Lower leg skin (tissue), 4 donors: ENCODE measurements at regions not wholly inside any gene's neighbourhood (a gene's known extent, or its start where the extent isn't known, plus 50 kb on each side); places are given as distances from the start of the nearest gene placed in this dataset.

Experiments
- DNase-seq, 2 donors: peaks; one replicate each; pipeline ENCODE4 v3.0.0-alpha.2; 2019; ENCODE audit warnings: low spot score in 2 of 2
- H3K4me3 ChIP-seq: fragments of 200-600 bp; sonication (generic); 2 replicates; pipeline ENCODE4 v1.5.1; 2017; ENCODE audit warnings: mild to moderate bottlenecking, low read depth; ENCODE audit not compliant: poor library complexity, severe bottlenecking
- POLR2A ChIP-seq, 2 donors: fragments of 450-650 bp; IDR thresholded peaks; one replicate each; pipeline ENCODE4 v1.6.1; 2016 to 2017; ENCODE audit warnings: antibody characterized with exemption in 2 of 2, mild to moderate bottlenecking in 1 of 2, moderate library complexity in 1 of 2
- WGBS, 2 donors: methylation state at CpG; one replicate each; pipeline ENCODE4 v1.1.5; 2018; 5-methylcytosine and 5-hydroxymethylcytosine counted together
- intact Hi-C: fragments of 100-400 bp; cut with DNase I; formaldehyde crosslinking; loops from one replicate; pipeline ENCODE4 v1.15.0; 2023; ENCODE audit warnings: low total_unique reads
- TF ChIP-seq, protein P1 (sequence below), 3 donors: fragments of 450-650 bp; IDR thresholded peaks; one replicate each; pipeline ENCODE4 v1.5.1; 2016; ENCODE audit warnings: antibody characterized with exemption in 3 of 3, mild to moderate bottlenecking in 3 of 3, moderate library complexity in 2 of 3

DNA sequence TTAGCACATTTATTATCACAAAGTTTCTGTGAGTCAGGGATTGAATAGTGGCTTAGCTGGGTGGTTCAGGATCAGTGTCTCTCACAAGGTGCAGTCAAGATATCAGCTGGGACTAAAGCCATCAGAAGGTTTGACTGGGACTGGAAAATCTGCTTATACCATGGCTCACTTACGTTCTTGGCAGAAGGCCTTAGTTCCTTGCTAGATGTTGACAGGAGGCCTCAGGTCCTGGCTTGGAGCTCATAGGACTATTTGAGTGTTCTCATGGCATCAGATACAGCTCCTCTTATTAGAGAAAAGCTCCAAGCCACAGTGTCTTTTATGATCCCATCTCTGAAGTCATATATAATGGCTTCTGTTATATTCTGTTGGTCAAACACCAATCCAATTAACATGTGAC lies 127.3 kb downstream of the SLC6A15 start:
- intact Hi-C loops, result no loop called here

DNA sequence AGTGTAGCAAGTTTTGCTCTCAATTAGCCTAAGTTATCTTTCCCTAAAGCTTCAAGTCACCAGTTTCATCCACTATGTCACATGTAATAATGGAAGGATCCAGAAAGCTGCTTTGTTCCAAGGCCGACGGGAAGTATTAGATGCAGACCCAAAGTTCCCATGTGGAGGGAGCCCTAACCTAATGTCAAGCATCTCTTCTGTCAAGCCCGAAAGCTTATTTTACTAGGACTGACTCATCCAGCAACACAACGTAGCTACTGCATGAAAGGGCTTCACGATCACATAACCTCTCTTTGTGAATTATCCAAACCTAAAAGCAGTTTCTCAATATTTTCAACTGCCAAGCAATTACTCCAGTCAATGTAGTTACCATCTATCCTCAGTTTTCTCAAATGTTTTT lies 133.4 kb downstream of the SLC6A15 start:
- no peak overlapping the region for H3K4me3 ChIP-seq
- intact Hi-C loops, result no loop called here
- TF ChIP-seq, protein P1, sequence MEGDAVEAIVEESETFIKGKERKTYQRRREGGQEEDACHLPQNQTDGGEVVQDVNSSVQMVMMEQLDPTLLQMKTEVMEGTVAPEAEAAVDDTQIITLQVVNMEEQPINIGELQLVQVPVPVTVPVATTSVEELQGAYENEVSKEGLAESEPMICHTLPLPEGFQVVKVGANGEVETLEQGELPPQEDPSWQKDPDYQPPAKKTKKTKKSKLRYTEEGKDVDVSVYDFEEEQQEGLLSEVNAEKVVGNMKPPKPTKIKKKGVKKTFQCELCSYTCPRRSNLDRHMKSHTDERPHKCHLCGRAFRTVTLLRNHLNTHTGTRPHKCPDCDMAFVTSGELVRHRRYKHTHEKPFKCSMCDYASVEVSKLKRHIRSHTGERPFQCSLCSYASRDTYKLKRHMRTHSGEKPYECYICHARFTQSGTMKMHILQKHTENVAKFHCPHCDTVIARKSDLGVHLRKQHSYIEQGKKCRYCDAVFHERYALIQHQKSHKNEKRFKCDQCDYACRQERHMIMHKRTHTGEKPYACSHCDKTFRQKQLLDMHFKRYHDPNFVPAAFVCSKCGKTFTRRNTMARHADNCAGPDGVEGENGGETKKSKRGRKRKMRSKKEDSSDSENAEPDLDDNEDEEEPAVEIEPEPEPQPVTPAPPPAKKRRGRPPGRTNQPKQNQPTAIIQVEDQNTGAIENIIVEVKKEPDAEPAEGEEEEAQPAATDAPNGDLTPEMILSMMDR (IDR thresholded peaks at IDR 0.05), result no peak
- TF ChIP-seq POLR2A (IDR thresholded peaks at IDR 0.05), result no peak
- DNase-seq, result no peak
- 88 to 92% methylated on average over 5 of the region's 5 CpGs for WGBS, 2 donors

More for the DNA sequence above, 127.3 kb downstream of the SLC6A15 start:
- WGBS, 2 donors, result 55 to 79% methylated on average over 1 of the region's 1 CpG
- no peak for DNase-seq
- no peak for TF ChIP-seq POLR2A (IDR thresholded peaks at IDR 0.05)
- TF ChIP-seq, protein P1 (IDR thresholded peaks at IDR 0.05), result no peak
- H3K4me3 ChIP-seq, result no peak overlapping the region

DNA sequence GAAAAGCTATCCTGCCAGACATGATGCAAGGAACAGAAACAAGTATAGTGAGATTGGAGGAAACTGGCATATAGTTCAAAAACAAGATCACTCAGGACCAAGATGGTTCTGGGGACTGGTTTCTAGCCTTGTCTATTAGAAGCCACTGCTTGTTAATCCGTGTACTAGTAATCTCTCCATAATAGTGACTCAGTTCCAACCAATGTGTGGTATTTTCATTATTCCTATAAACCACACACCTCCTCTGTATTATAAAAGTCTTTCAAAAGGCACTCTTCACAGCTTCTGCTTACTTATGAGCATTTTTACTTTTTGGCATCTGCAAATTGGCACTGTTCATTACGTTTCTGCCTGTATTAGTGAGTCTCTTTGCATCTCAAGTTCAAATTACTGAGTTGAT lies 140.3 kb downstream of the SLC6A15 start:
- no peak overlapping the region for H3K4me3 ChIP-seq
- intact Hi-C loops, result no loop called here
- TF ChIP-seq, protein P1 (IDR thresholded peaks at IDR 0.05), result no peak
- TF ChIP-seq POLR2A (IDR thresholded peaks at IDR 0.05), result no peak
- no peak for DNase-seq
- WGBS, 2 donors, result 29 to 49% methylated on average over 2 of the region's 2 CpGs

DNA sequence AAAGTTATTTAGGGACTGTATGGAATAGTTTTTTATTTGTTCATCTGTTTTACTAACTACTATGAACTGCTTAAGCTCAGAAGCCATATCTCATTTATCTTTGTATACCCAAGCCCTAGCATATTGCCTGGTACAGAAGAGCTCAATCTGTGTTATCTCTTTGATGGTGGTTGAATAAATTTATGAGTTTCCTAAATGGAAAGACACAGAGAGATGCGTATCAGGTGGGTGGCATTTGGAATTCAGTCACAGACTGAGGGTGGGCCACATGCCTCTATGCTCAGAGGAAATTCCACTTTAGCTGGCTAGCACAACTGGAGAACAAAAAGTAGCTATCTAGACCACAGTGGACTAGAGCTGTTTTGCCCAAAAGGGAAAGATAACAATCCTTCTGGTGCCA lies 145.5 kb downstream of the SLC6A15 start:
- intact Hi-C loops, result no loop called here
- DNase-seq, result no peak
- 58 to 67% methylated on average over 1 of the region's 1 CpG for WGBS, 2 donors
- no peak overlapping the region for H3K4me3 ChIP-seq
- TF ChIP-seq POLR2A (IDR thresholded peaks at IDR 0.05), result no peak
- TF ChIP-seq, protein P1 (IDR thresholded peaks at IDR 0.05), result no peak

DNA sequence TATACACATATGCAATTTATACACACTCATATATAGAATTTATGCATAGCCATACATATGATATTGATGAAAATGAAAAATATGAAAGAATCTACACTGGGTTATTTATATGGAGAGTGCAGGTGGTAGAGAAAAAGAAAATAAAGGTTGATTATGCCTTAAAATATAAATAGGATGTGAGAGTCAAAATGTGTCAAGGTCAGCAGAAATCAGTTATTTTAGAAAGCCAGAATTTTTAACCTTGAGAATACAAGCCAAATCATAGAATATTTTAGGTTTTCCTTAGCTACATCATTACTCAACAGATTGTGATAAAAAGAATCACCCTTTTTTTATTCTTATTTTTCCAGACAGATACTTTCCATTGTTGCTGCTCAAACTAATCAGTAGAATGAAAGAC lies 146.2 kb downstream of the SLC6A15 start:
- H3K4me3 ChIP-seq, result no peak overlapping the region
- DNase-seq, result no peak
- intact Hi-C loops, result no loop called here
- TF ChIP-seq, protein P1 (IDR thresholded peaks at IDR 0.05), result no peak
- TF ChIP-seq POLR2A (IDR thresholded peaks at IDR 0.05), result no peak

DNA sequence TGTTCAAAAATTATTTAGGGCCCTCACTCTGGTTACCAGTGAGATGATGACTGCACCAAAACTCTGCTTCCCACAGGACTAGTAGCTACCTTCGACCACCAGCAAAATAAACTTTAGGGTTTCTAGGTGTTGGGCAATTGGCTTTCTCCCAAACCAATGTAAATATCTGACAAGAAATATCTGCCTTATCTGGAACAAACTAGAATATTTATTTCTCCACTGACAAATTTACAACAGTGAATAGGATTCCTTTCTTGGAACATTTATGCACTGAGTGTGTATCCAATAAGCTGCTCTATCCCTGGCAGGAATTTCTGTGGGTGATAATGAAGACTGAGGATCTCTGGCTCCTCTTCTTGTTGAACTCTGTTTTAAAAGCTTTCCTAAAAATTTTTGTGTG lies 148.6 kb downstream of the SLC6A15 start:
- intact Hi-C loops, result no loop called here
- TF ChIP-seq, protein P1 (IDR thresholded peaks at IDR 0.05), result no peak
- no peak for TF ChIP-seq POLR2A (IDR thresholded peaks at IDR 0.05)
- 60 to 83% methylated on average over 1 of the region's 1 CpG for WGBS, 2 donors
- H3K4me3 ChIP-seq, result no peak overlapping the region
- no peak for DNase-seq
